HEK293 (cell line): ENCODE measurements at regions not wholly inside any gene's neighbourhood (a gene's known extent, or its start where the extent isn't known, plus 50 kb on each side); places are given as distances from the start of the nearest gene placed in this dataset.

ENCODE experiments used
- BCL6B ChIP-seq: fragments of 450-650 bp; formaldehyde crosslinking; IDR thresholded peaks from 2 replicates; pipeline ENCODE4 v1.5.1; 2017; ENCODE audit warnings: missing biosample characterization, missing genetic modification characterization
- HIC1 ChIP-seq: fragments of 450-650 bp; formaldehyde crosslinking; IDR thresholded peaks from 2 replicates; pipeline ENCODE4 v1.5.1; 2016; ENCODE audit warnings: missing biosample characterization, missing genetic modification characterization
- KLF1 ChIP-seq: fragments of 450-650 bp; formaldehyde crosslinking; IDR thresholded peaks from 2 replicates; pipeline ENCODE4 v1.5.1; 2016; ENCODE audit warnings: missing biosample characterization, missing genetic modification characterization
- OSR2 ChIP-seq: fragments of 450-650 bp; formaldehyde crosslinking; IDR thresholded peaks from 2 replicates; pipeline ENCODE4 v1.5.1; 2016; ENCODE audit warnings: missing biosample characterization, missing genetic modification characterization
- SP2 ChIP-seq: fragments of 450-650 bp; formaldehyde crosslinking; IDR thresholded peaks from 2 replicates; pipeline ENCODE4 v1.5.1; 2016; ENCODE audit warnings: missing biosample characterization, missing genetic modification characterization
- SP3 ChIP-seq: fragments of 450-650 bp; formaldehyde crosslinking; IDR thresholded peaks from 2 replicates; pipeline ENCODE4 v1.5.1; 2016; ENCODE audit warnings: missing biosample characterization, missing genetic modification characterization
- TRIM28 ChIP-seq: IDR thresholded peaks from 2 replicates; pipeline ENCODE4 v1.6.1; 2011; ENCODE audit warnings: low read length, control low read depth, borderline replicate concordance
- ZBTB49 ChIP-seq: fragments of 450-650 bp; formaldehyde crosslinking; IDR thresholded peaks from 2 replicates; pipeline ENCODE4 v1.5.1; 2016; ENCODE audit warnings: missing biosample characterization, missing genetic modification characterization, low read depth
- ZFP69B ChIP-seq: fragments of 450-650 bp; formaldehyde crosslinking; IDR thresholded peaks from 2 replicates; pipeline ENCODE4 v1.5.1; 2016; ENCODE audit warnings: missing biosample characterization, missing genetic modification characterization
- ZNF18 ChIP-seq: fragments of 450-650 bp; formaldehyde crosslinking; IDR thresholded peaks from 2 replicates; pipeline ENCODE4 v1.5.1; 2016; ENCODE audit warnings: missing biosample characterization, missing genetic modification characterization
- ZNF2 ChIP-seq: fragments of 450-650 bp; formaldehyde crosslinking; IDR thresholded peaks from 2 replicates; pipeline ENCODE4 v1.5.1; 2016; ENCODE audit warnings: missing biosample characterization, missing genetic modification characterization
- ZNF223 ChIP-seq: fragments of 450-650 bp; formaldehyde crosslinking; IDR thresholded peaks from 2 replicates; pipeline ENCODE4 v1.5.1; 2016; ENCODE audit warnings: missing biosample characterization, missing genetic modification characterization
- ZNF248 ChIP-seq: fragments of 450-650 bp; formaldehyde crosslinking; IDR thresholded peaks from 2 replicates; pipeline ENCODE4 v1.5.1; 2017; ENCODE audit warnings: missing biosample characterization, missing genetic modification characterization
- ZNF26 ChIP-seq: fragments of 450-650 bp; formaldehyde crosslinking; IDR thresholded peaks from 2 replicates; pipeline ENCODE4 v1.5.1; 2016; ENCODE audit warnings: missing biosample characterization, missing genetic modification characterization
- ZNF266 ChIP-seq: fragments of 450-650 bp; formaldehyde crosslinking; IDR thresholded peaks from 2 replicates; pipeline ENCODE4 v1.5.1; 2016; ENCODE audit warnings: missing biosample characterization, missing genetic modification characterization, low read depth
- ZNF302 ChIP-seq: fragments of 450-650 bp; formaldehyde crosslinking; IDR thresholded peaks from 2 replicates; pipeline ENCODE4 v1.5.1; 2016; ENCODE audit warnings: missing biosample characterization, missing genetic modification characterization, low read depth
- ZNF398 ChIP-seq: fragments of 450-650 bp; formaldehyde crosslinking; IDR thresholded peaks from 2 replicates; pipeline ENCODE4 v1.5.1; 2017; ENCODE audit warnings: missing biosample characterization, missing genetic modification characterization
- ZNF404 ChIP-seq: fragments of 450-650 bp; formaldehyde crosslinking; IDR thresholded peaks from 2 replicates; pipeline ENCODE4 v1.5.1; 2017; ENCODE audit warnings: missing biosample characterization, missing genetic modification characterization
- ZNF530 ChIP-seq: fragments of 450-650 bp; formaldehyde crosslinking; IDR thresholded peaks from 2 replicates; pipeline ENCODE4 v1.5.1; 2016; ENCODE audit warnings: low read depth, missing biosample characterization, missing genetic modification characterization
- ZNF558 ChIP-seq: fragments of 450-650 bp; formaldehyde crosslinking; IDR thresholded peaks from 2 replicates; pipeline ENCODE4 v1.5.1; 2016; ENCODE audit warnings: missing biosample characterization, missing genetic modification characterization
- ZNF580 ChIP-seq: fragments of 450-650 bp; formaldehyde crosslinking; IDR thresholded peaks from 2 replicates; pipeline ENCODE4 v1.5.1; 2016; ENCODE audit warnings: missing biosample characterization, missing genetic modification characterization
- ZNF639 ChIP-seq: fragments of 450-650 bp; formaldehyde crosslinking; IDR thresholded peaks from 2 replicates; pipeline ENCODE4 v1.5.1; 2016; ENCODE audit warnings: missing biosample characterization, missing genetic modification characterization
- ZNF654 ChIP-seq: fragments of 450-650 bp; formaldehyde crosslinking; IDR thresholded peaks from 2 replicates; pipeline ENCODE4 v1.5.1; 2016; ENCODE audit warnings: low read depth, missing biosample characterization, missing genetic modification characterization
- ZNF768 ChIP-seq: fragments of 450-650 bp; formaldehyde crosslinking; IDR thresholded peaks from 2 replicates; pipeline ENCODE4 v1.5.1; 2018; ENCODE audit warnings: missing biosample characterization, mild to moderate bottlenecking, missing genetic modification characterization
- ZNF830 ChIP-seq: fragments of 450-650 bp; IDR thresholded peaks from 2 replicates; pipeline ENCODE4 v1.5.0; 2018; ENCODE audit warnings: missing biosample characterization, missing genetic modification characterization, low read depth, mild to moderate bottlenecking, moderate library complexity
- ZXDB ChIP-seq: fragments of 450-650 bp; formaldehyde crosslinking; IDR thresholded peaks from 2 replicates; pipeline ENCODE4 v1.5.1; 2016; ENCODE audit warnings: missing biosample characterization, missing genetic modification characterization

GRCh38 chr13:99087098-99087953, 109.5 kb upstream of the DOCK9 start (continued):
- TF ChIP-seq ZNF248 (tag by site-specific recombination) = no peak
- no peak for TF ChIP-seq ZNF830 (tag by site-specific recombination)
- TF ChIP-seq ZNF558 (tag by site-specific recombination) = no peak
- peak; percentile 59 for TF ChIP-seq SP3
- TF ChIP-seq ZNF302 = no peak
- 0 out of 2 replicates have a peak, but pooled peaks have one; percentile 48 for TF ChIP-seq ZNF2 (tag by site-specific recombination)
- 0 out of 2 replicates have a peak, but pooled peaks have one; percentile 8 for TF ChIP-seq ZNF223
- no peak for TF ChIP-seq ZNF26 (tag by site-specific recombination)
- TF ChIP-seq ZNF654 (tag by site-specific recombination) = no peak
- TF ChIP-seq ZBTB49 = no peak
- TF ChIP-seq ZNF398 (tag by site-specific recombination) = peak; percentile 91
- no peak for TF ChIP-seq ZNF18 (tag by site-specific recombination)
- TF ChIP-seq ZNF768 (tag by site-specific recombination) = no peak
- TF ChIP-seq OSR2 (tag by site-specific recombination) = no peak
- no peak for TF ChIP-seq ZNF580 (tag by site-specific recombination)
- TF ChIP-seq KLF1 (tag by site-specific recombination) = no peak
- TF ChIP-seq ZFP69B (tag by site-specific recombination) = no peak
- TF ChIP-seq HIC1 (tag by site-specific recombination) = peak; percentile 67; the same call in 1 of the 2 replicates
- TF ChIP-seq BCL6B (tag by site-specific recombination) = no peak
- TF ChIP-seq SP2 = peak; percentile 93
- no peak for TF ChIP-seq ZNF530 (tag by site-specific recombination)
- TF ChIP-seq TRIM28 = no peak
- TF ChIP-seq ZXDB = 0 out of 2 replicates have a peak, but pooled peaks have one; percentile 28
- TF ChIP-seq ZNF404 (tag by site-specific recombination) = no peak
- TF ChIP-seq ZNF639 = no peak
- TF ChIP-seq ZNF266 (tag by site-specific recombination) = no peak
